ENCODE measurements at regions not wholly inside any gene's neighbourhood (a gene's known extent, or its start where the extent isn't known, plus 50 kb on each side); places are given as distances from the start of the nearest gene placed in this dataset.

GRCh38 chrX:69018416-69019072 lies 146.7 kb downstream of the PJA1 start:
- no peak overlapping the region for H3K14ac ChIP-seq (ENCODE audit: low read length)
- H2BK15ac ChIP-seq (ENCODE audit: low read length), result no peak overlapping the region
- no peak for DNase-seq (ENCODE audit: low spot score)
- H3K23ac ChIP-seq (ENCODE audit: low read depth, low read length, poor library complexity), result no peak overlapping the region
- no peak overlapping the region for H3K4me3 ChIP-seq (ENCODE audit: low read length in 2 of 2)
- H3K9me3 ChIP-seq (replicated peaks in 1 of 2; ENCODE audit: control insufficient read depth in 2 of 2, insufficient read depth in 1 of 2, low read depth in 1 of 2, low read length in 2 of 2), result no peaks in the 10 kb centered on the region
- no peak overlapping the region for H2AK5ac ChIP-seq (ENCODE audit: low read depth, low read length)
- H3K18ac ChIP-seq (ENCODE audit: low read length), result no peak overlapping the region
- H2BK5ac ChIP-seq (ENCODE audit: low read length), result no peak overlapping the region
- no peak overlapping the region for H2BK120ac ChIP-seq (ENCODE audit: low read depth, low read length)
- no peak overlapping the region for H4K8ac ChIP-seq (ENCODE audit: low read depth, low read length)
- no peak overlapping the region for H3K27ac ChIP-seq (replicated peaks; ENCODE audit: low read length)
- no peak overlapping the region for H2BK12ac ChIP-seq (ENCODE audit: low read length)
- H3K4ac ChIP-seq (ENCODE audit: low read length), result no peak overlapping the region
- H3K9ac ChIP-seq (ENCODE audit: low read depth, low read length, poor library complexity), result no peak overlapping the region
- no CpG with 5 or more reads among the region's 8 CpGs for WGBS, 2 donors (ENCODE audit: extremely low coverage in 2 of 2, insufficient read length in 2 of 2, insufficient replicate concordance in 1 of 2)
- H3K79me1 ChIP-seq (ENCODE audit: low read depth, low read length), result no peaks in the 10 kb centered on the region
- H4K91ac ChIP-seq (ENCODE audit: low read depth, low read length, poor library complexity), result no peak overlapping the region
- peaks cover 0 to 7% of the 10 kb centered on the region in 2 donors for H3K4me1 ChIP-seq (ENCODE audit: control insufficient read depth in 2 of 2, insufficient read depth in 1 of 2, low read depth in 1 of 2, low read length in 2 of 2)
- no peaks in the 10 kb centered on the region for H3K36me3 ChIP-seq (replicated peaks in 1 of 2; ENCODE audit: control insufficient read depth in 2 of 2, insufficient read depth in 2 of 2, low read length in 2 of 2)
- no peak overlapping the region for H2AFZ ChIP-seq (ENCODE audit: low read length)
- H3K4me2 ChIP-seq (ENCODE audit: insufficient read depth, low read length, poor library complexity, severe bottlenecking), result no peak overlapping the region
- peaks cover 0 to 13% (median 0%) of the 10 kb centered on the region in 3 experiments for H3K27me3 ChIP-seq (ENCODE audit: control insufficient read depth in 3 of 3, insufficient read depth in 3 of 3, low read depth in 1 of 3, low read length in 3 of 3)

DNA sequence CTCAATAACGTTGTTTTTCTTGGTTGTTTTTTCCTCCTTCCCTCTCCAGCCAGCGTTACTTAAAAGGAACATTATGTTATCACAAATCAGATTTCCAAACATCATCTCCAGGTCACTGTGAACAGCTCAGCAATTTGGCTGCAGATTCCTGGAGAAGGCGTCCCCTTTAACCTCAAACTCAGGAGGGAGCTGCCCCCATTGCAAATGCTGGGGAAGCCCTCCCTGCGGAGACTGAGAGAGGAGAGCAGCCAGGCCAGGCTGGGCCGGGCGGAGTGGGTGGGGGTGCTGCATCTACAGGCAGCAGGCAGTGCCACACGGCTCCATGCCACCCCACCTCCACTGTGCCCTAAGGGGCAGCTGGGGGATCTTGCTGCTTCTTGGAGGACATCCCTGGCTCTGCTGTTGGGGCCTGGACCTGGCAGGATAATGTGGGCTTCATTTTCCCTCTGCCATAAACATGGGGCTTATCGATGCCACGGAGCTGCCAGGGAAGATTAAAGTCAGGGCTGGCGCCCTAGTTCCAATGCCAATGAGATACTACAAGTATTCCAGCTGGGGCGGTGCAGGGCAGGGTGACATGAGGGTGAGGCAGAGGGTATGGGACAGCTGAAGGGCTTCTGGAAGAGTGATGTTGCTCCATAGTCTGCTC lies 148.8 kb downstream of the PJA1 start:
- Histone ChIP-seq H4K8ac (ENCODE audit: low read depth, low read length) (no peak overlapping the region), H2BK12ac (ENCODE audit: low read length) (no peak overlapping the region), H3K27me3 (ENCODE audit: control insufficient read depth in 3 of 3, insufficient read depth in 3 of 3, low read depth in 1 of 3, low read length in 3 of 3) (peaks cover 0 to 10% (median 0%) of the 10 kb centered on the region in 3 experiments), H3K14ac (ENCODE audit: low read length) (no peak overlapping the region), H2BK120ac (ENCODE audit: low read depth, low read length) (no peak overlapping the region), H3K79me1 (ENCODE audit: low read depth, low read length) (no peaks in the 10 kb centered on the region), H3K4ac (ENCODE audit: low read length) (no peak overlapping the region), H3K18ac (ENCODE audit: low read length) (peak overlapping the region; percentile 11), H3K9me3 (replicated peaks in 1 of 2; ENCODE audit: control insufficient read depth in 2 of 2, insufficient read depth in 1 of 2, low read depth in 1 of 2, low read length in 2 of 2) (no peaks in the 10 kb centered on the region), H3K36me3 (replicated peaks in 1 of 2; ENCODE audit: control insufficient read depth in 2 of 2, insufficient read depth in 2 of 2, low read length in 2 of 2) (no peaks in the 10 kb centered on the region), H3K4me3 (ENCODE audit: low read length in 2 of 2) (no peak overlapping the region), H2BK5ac (ENCODE audit: low read length) (no peak overlapping the region), H3K9ac (ENCODE audit: low read depth, low read length, poor library complexity) (no peak overlapping the region), H3K4me1 (ENCODE audit: control insufficient read depth in 2 of 2, insufficient read depth in 1 of 2, low read depth in 1 of 2, low read length in 2 of 2) (peaks cover 0 to 8% of the 10 kb centered on the region in 2 donors), H3K4me2 (ENCODE audit: insufficient read depth, low read length, poor library complexity, severe bottlenecking) (no peak overlapping the region), H3K23ac (ENCODE audit: low read depth, low read length, poor library complexity) (no peak overlapping the region), H2BK15ac (ENCODE audit: low read length) (no peak overlapping the region), H4K91ac (ENCODE audit: low read depth, low read length, poor library complexity) (no peak overlapping the region), H3K27ac (replicated peaks; ENCODE audit: low read length) (no peak overlapping the region), H2AFZ (ENCODE audit: low read length) (no peak overlapping the region), H2AK5ac (ENCODE audit: low read depth, low read length) (no peak overlapping the region)
- no CpG with 5 or more reads among the region's 11 CpGs for WGBS, 2 donors (ENCODE audit: extremely low coverage in 2 of 2, insufficient read length in 2 of 2, insufficient replicate concordance in 1 of 2)
- no peak for DNase-seq (ENCODE audit: low spot score)

GRCh38 chrX:69015564-69016292 lies 149.5 kb downstream of the PJA1 start:
- Histone ChIP-seq H3K4ac (ENCODE audit: low read length) (no peak overlapping the region), H2BK120ac (ENCODE audit: low read depth, low read length) (no peak overlapping the region), H2BK15ac (ENCODE audit: low read length) (no peak overlapping the region), H3K9ac (ENCODE audit: low read depth, low read length, poor library complexity) (no peak overlapping the region), H3K79me1 (ENCODE audit: low read depth, low read length) (no peaks in the 10 kb centered on the region), H2AK5ac (ENCODE audit: low read depth, low read length) (no peak overlapping the region), H3K27ac (replicated peaks; ENCODE audit: low read length) (no peak overlapping the region), H4K8ac (ENCODE audit: low read depth, low read length) (no peak overlapping the region), H3K18ac (ENCODE audit: low read length) (no peak overlapping the region), H2BK5ac (ENCODE audit: low read length) (no peak overlapping the region), H2AFZ (ENCODE audit: low read length) (no peak overlapping the region), H2BK12ac (ENCODE audit: low read length) (no peak overlapping the region), H3K4me2 (ENCODE audit: insufficient read depth, low read length, poor library complexity, severe bottlenecking) (no peak overlapping the region), H3K4me1 (ENCODE audit: control insufficient read depth in 2 of 2, insufficient read depth in 1 of 2, low read depth in 1 of 2, low read length in 2 of 2) (peaks cover 0 to 4% of the 10 kb centered on the region in 2 donors), H3K9me3 (replicated peaks in 1 of 2; ENCODE audit: control insufficient read depth in 2 of 2, insufficient read depth in 1 of 2, low read depth in 1 of 2, low read length in 2 of 2) (no peaks in the 10 kb centered on the region), H3K36me3 (replicated peaks in 1 of 2; ENCODE audit: control insufficient read depth in 2 of 2, insufficient read depth in 2 of 2, low read length in 2 of 2) (no peaks in the 10 kb centered on the region), H3K4me3 (ENCODE audit: low read length in 2 of 2) (no peak overlapping the region), H4K91ac (ENCODE audit: low read depth, low read length, poor library complexity) (no peak overlapping the region), H3K14ac (ENCODE audit: low read length) (no peak overlapping the region), H3K23ac (ENCODE audit: low read depth, low read length, poor library complexity) (no peak overlapping the region), H3K27me3 (ENCODE audit: control insufficient read depth in 3 of 3, insufficient read depth in 3 of 3, low read depth in 1 of 3, low read length in 3 of 3) (peaks cover 0 to 10% (median 0%) of the 10 kb centered on the region in 3 experiments)
- WGBS, 2 donors (ENCODE audit: extremely low coverage in 2 of 2, insufficient read length in 2 of 2, insufficient replicate concordance in 1 of 2), result no CpG with 5 or more reads among the region's 10 CpGs
- no peak for DNase-seq (ENCODE audit: low spot score)

DNA sequence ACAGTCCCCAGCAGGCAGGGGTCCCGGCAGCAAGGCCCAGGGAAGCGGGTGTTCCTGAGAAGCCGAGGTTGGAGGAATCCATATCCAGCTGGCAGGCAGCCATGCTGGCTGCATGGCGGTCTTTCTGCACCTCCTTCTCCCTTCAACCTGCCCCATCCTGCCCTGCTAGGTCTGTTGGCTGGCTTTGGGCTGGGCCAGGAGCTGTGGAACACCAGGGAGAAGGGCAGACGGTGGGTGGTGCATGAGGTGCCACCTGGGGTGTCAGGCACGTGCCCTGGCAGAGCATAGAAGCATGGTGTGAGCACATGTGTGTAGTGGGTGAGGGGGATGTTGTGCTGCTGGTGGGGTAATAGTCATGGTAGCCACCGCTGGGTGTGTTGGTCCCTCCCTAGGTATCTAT lies 150.1 kb downstream of the PJA1 start:
- Histone ChIP-seq H3K4me1 (ENCODE audit: control insufficient read depth in 2 of 2, insufficient read depth in 1 of 2, low read depth in 1 of 2, low read length in 2 of 2) (peaks cover 0 to 3% of the 10 kb centered on the region in 2 donors), H4K91ac (ENCODE audit: low read depth, low read length, poor library complexity) (no peak overlapping the region), H3K14ac (ENCODE audit: low read length) (peak overlapping the region; percentile 21), H2BK5ac (ENCODE audit: low read length) (no peak overlapping the region), H3K4ac (ENCODE audit: low read length) (no peak overlapping the region), H2AFZ (ENCODE audit: low read length) (no peak overlapping the region), H3K23ac (ENCODE audit: low read depth, low read length, poor library complexity) (no peak overlapping the region), H3K27me3 (ENCODE audit: control insufficient read depth in 3 of 3, insufficient read depth in 3 of 3, low read depth in 1 of 3, low read length in 3 of 3) (peaks cover 0 to 8% (median 0%) of the 10 kb centered on the region in 3 experiments), H3K27ac (replicated peaks; ENCODE audit: low read length) (no peak overlapping the region), H3K9me3 (replicated peaks in 1 of 2; ENCODE audit: control insufficient read depth in 2 of 2, insufficient read depth in 1 of 2, low read depth in 1 of 2, low read length in 2 of 2) (no peaks in the 10 kb centered on the region), H2AK5ac (ENCODE audit: low read depth, low read length) (no peak overlapping the region), H3K79me1 (ENCODE audit: low read depth, low read length) (no peaks in the 10 kb centered on the region), H3K4me2 (ENCODE audit: insufficient read depth, low read length, poor library complexity, severe bottlenecking) (no peak overlapping the region), H4K8ac (ENCODE audit: low read depth, low read length) (no peak overlapping the region), H3K9ac (ENCODE audit: low read depth, low read length, poor library complexity) (no peak overlapping the region), H3K36me3 (replicated peaks in 1 of 2; ENCODE audit: control insufficient read depth in 2 of 2, insufficient read depth in 2 of 2, low read length in 2 of 2) (no peaks in the 10 kb centered on the region), H3K4me3 (ENCODE audit: low read length in 2 of 2) (no peak overlapping the region), H2BK12ac (ENCODE audit: low read length) (peak overlapping the region; percentile 41), H2BK15ac (ENCODE audit: low read length) (peak overlapping the region; percentile 75), H3K18ac (ENCODE audit: low read length) (peak overlapping the region; percentile 57), H2BK120ac (ENCODE audit: low read depth, low read length) (no peak overlapping the region)
- WGBS, 2 donors (ENCODE audit: extremely low coverage in 2 of 2, insufficient read length in 2 of 2, insufficient replicate concordance in 1 of 2), result no CpG with 5 or more reads among the region's 7 CpGs
- no peak for DNase-seq (ENCODE audit: low spot score)

Data from neuronal stem cell (in vitro differentiated cells).